ENCODE measurements at regions not wholly inside any gene's neighbourhood (a gene's known extent, or its start where the extent isn't known, plus 50 kb on each side); places are given as distances from the start of the nearest gene placed in this dataset.

DNA sequence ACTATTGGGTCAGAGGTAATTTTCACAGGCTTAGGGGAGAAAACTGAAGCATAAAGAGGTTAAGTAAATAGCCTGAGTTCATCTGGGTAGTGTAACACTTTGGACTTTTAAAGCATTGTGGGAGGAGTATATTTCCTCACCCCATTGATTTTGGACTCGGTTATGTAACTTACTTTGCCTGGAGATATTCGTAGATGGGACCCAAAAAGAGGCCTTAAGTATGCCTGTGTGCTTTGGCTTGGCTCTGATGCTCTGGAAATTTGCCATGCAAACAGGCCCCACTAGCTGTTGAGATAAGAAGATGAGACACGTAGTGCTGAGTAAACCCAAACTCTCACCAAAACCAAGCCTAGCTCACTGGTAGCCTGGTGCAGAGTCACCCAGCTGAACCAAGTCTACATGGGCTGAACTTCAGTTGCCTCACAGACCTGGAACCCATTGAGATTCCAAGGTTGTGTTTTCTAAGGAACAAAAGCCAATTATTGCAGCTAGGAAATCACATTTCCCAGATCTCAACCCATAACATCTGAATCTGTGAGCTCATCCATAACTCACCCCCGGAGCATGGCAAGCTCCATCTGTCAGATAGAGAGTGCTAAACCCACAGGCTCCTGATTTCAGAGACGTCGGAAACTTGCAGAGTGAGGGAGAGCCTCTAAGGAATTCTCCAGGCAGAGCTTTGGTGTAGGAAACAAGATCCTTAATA lies 536.0 kb upstream of the C16orf82 start:
- H3K4me1 ChIP-seq (ENCODE audit: insufficient read depth, low read length): peaks cover 8% of the 10 kb centered on the region; the same call in 1 of the 2 replicates
- CTCF ChIA-PET (ENCODE audit: low intra/inter-chr PET ratio, low total read pairs): no interaction called here
- ATAC-seq (peak; percentile 71), FAIRE-seq (peak; percentile 63), DNase-seq (ENCODE audit: low spot score) (peak; percentile 11)
- intact Hi-C loops (cut with micrococcal nuclease; ENCODE audit: unreplicated experiment) (no loop called here), in situ Hi-C loops (cut with HindIII; ENCODE audit: extremely low pct_ligation_motif_present, low pct_unique_long_range_greater_than_20kb) (no loop called here)
- H3K4me3 ChIP-seq (replicated peaks in 1 of 3; ENCODE audit: insufficient read depth in 1 of 3, low read depth in 2 of 3, low read length in 3 of 3): no peak overlapping the region
- WGBS (ENCODE audit: low lambda C conversion rate): 30% methylated on average over 6 of the region's 6 CpGs
- H3K27me3 ChIP-seq (ENCODE audit: control insufficient read depth in 1 of 2, insufficient read depth in 2 of 2, low read length in 2 of 2): no peaks in the 10 kb centered on the region
- H3K27ac ChIP-seq (ENCODE audit: extremely low read length, insufficient read depth, low read length): no peak overlapping the region
- H3K4me2 ChIP-seq (ENCODE audit: low read depth, low read length): no peak overlapping the region
- POLR2A ChIA-PET: no interaction called here
- no TSS peak for BruUV-seq (replicated peaks)
- no peaks in the 10 kb centered on the region for H3K36me3 ChIP-seq (replicated peaks in 1 of 2; ENCODE audit: control insufficient read depth in 1 of 2, insufficient read depth in 2 of 2, low read length in 2 of 2)
- no peak overlapping the region for H3K9ac ChIP-seq (ENCODE audit: insufficient read depth, low read depth, low read length)
- no peaks in the 10 kb centered on the region for H3K9me3 ChIP-seq (ENCODE audit: low read length)
- no peak overlapping the region for H2AFZ ChIP-seq (ENCODE audit: low read length)
- H3K79me2 ChIP-seq (ENCODE audit: insufficient read depth, low read length): no peaks in the 10 kb centered on the region
- no peaks in the 10 kb centered on the region for H4K20me1 ChIP-seq (ENCODE audit: insufficient read depth, low read length)
- TF ChIP-seq NONO (IDR thresholded peaks at IDR 0.05): no peak
- 0 out of 2 replicates have a peak, but pooled peaks have one; percentile 15 for TF ChIP-seq NONO (CRISPR knock-in tag; conservative IDR thresholded peaks at IDR 0.05)
- peak; percentile 41; the same call in 1 of the 2 replicates for TF ChIP-seq NR2C2 (CRISPR knock-in tag; IDR thresholded peaks at IDR 0.05; ENCODE audit: borderline replicate concordance)
- TF ChIP-seq, protein P1, sequence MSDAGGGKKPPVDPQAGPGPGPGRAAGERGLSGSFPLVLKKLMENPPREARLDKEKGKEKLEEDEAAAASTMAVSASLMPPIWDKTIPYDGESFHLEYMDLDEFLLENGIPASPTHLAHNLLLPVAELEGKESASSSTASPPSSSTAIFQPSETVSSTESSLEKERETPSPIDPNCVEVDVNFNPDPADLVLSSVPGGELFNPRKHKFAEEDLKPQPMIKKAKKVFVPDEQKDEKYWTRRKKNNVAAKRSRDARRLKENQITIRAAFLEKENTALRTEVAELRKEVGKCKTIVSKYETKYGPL (CRISPR knock-in tag; IDR thresholded peaks at IDR 0.05): 0 out of 2 replicates have a peak, but pooled peaks have one; percentile 53
- TF ChIP-seq ZNF343 (CRISPR knock-in tag; IDR thresholded peaks at IDR 0.05): no peak
- TF ChIP-seq EP300 (IDR thresholded peaks at IDR 0.05; ENCODE audit: low read depth in 2 of 2, low read length in 2 of 2): peak in 1 of 2 experiments; percentile 46; a peak in 1 of 4 replicates
- no peak for TF ChIP-seq EP300 (CRISPR knock-in tag; IDR thresholded peaks at IDR 0.05; ENCODE audit: borderline replicate concordance)
- TF ChIP-seq CEBPB (IDR thresholded peaks at IDR 0.05; ENCODE audit: borderline replicate concordance, low read depth, low read length): 0 out of 2 replicates have a peak, but pooled peaks have one; percentile 35
- peak; percentile 45; the same call in 1 of the 2 replicates for TF ChIP-seq FOXA3 (CRISPR knock-in tag; IDR thresholded peaks at IDR 0.05)
- TF ChIP-seq RXRB (CRISPR knock-in tag; IDR thresholded peaks at IDR 0.05; ENCODE audit: borderline replicate concordance): peak; percentile 45; the same call in 1 of the 2 replicates
- TF ChIP-seq HNF4G (IDR thresholded peaks at IDR 0.05; ENCODE audit: borderline replicate concordance, low read depth, low read length): peak; percentile 54
- no peak for TF ChIP-seq HNF4G (CRISPR knock-in tag; IDR thresholded peaks at IDR 0.05; ENCODE audit: borderline replicate concordance, low read depth)
- TF ChIP-seq ZNF782 (CRISPR knock-in tag; IDR thresholded peaks at IDR 0.05; ENCODE audit: borderline replicate concordance): no peak
- TF ChIP-seq RARA (CRISPR knock-in tag; IDR thresholded peaks at IDR 0.05): peak; percentile 44; the same call in 1 of the 2 replicates
- peak; percentile 76; the same call in 1 of the 2 replicates for TF ChIP-seq NR2F6 (IDR thresholded peaks at IDR 0.05)
- peak; percentile 9; the same call in 1 of the 2 replicates for TF ChIP-seq NR2F6 (CRISPR knock-in tag; IDR thresholded peaks at IDR 0.05)
- TF ChIP-seq ONECUT2 (CRISPR knock-in tag; IDR thresholded peaks at IDR 0.05): peak; percentile 75
- TF ChIP-seq FIP1L1 (IDR thresholded peaks at IDR 0.05; ENCODE audit: borderline replicate concordance, insufficient read depth, low read depth, low read length): no peak
- TF ChIP-seq, protein P2, sequence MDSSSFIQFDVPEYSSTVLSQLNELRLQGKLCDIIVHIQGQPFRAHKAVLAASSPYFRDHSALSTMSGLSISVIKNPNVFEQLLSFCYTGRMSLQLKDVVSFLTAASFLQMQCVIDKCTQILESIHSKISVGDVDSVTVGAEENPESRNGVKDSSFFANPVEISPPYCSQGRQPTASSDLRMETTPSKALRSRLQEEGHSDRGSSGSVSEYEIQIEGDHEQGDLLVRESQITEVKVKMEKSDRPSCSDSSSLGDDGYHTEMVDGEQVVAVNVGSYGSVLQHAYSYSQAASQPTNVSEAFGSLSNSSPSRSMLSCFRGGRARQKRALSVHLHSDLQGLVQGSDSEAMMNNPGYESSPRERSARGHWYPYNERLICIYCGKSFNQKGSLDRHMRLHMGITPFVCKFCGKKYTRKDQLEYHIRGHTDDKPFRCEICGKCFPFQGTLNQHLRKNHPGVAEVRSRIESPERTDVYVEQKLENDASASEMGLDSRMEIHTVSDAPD (CRISPR knock-in tag; IDR thresholded peaks at IDR 0.05): peak; percentile 80
- TF ChIP-seq PAXIP1 (CRISPR knock-in tag; conservative IDR thresholded peaks at IDR 0.05): peak; percentile 37; the same call in 1 of the 2 replicates

Data from HepG2 (cell line).